GM12878 (cell line): ENCODE measurements at regions not wholly inside any gene's neighbourhood (a gene's known extent, or its start where the extent isn't known, plus 50 kb on each side); places are given as distances from the start of the nearest gene placed in this dataset.

Experiments
- ATAC-seq: fragments of 200-7000 bp; cut with Tn5 transposase; 3 replicates; pipeline ENCODE4 v1.9.1; 2020; ENCODE audit warnings: mild to moderate bottlenecking, moderate library complexity
- BruUV-seq: library from RNA; stranded (reverse); fragments of 400-500 nt; replicated peaks from 2 replicates; lab custom pipeline; 2021; lab: Mats Ljungman, UMichigan
- CTCF ChIA-PET: fragments of 300-600 bp; sonication (Branson Sonifier 250); formaldehyde crosslinking; extraction: SDS; loops from one replicate; lab custom pipeline; 2021; ENCODE audit warnings: inconsistent platforms; lab: Yijun Ruan, JAX
- POLR2A ChIA-PET: fragments of 350-600 bp; formaldehyde crosslinking; extraction: SDS; loops from one replicate; lab custom pipeline; 2021; ENCODE audit warnings: inconsistent platforms; lab: Charles Lee
- RAD21 ChIA-PET: fragments of 300-600 bp; sonication (Branson Sonifier 250); formaldehyde crosslinking; loops from one replicate; lab custom pipeline; 2023; ENCODE audit warnings: antibody characterized with exemption; ENCODE audit not compliant: unreplicated experiment; lab: Charles Lee
- SMC1A ChIA-PET: fragments of 300-600 bp; sonication (Branson Sonifier 250); formaldehyde crosslinking; loops from one replicate; lab custom pipeline; 2023; ENCODE audit not compliant: unreplicated experiment, uncharacterized antibody; lab: Charles Lee
- DNase-seq: peaks from one replicate; pipeline ENCODE4 v3.0.0-alpha.2; 2011; ENCODE audit warnings: low read depth, low spot score
- FAIRE-seq: peaks from 3 replicates; lab custom pipeline; 2011; peaks lifted over from hg19 to GRCh38; lab: Jason Lieb, UNC
- H2AFZ ChIP-seq: 2 replicates; pipeline ENCODE4 v1.6.0; 2011; ENCODE audit warnings: low read depth, low read length, control low read depth; ENCODE audit not compliant: control insufficient read depth
- H3K27ac ChIP-seq: 2 replicates; pipeline ENCODE4 v1.5.1; 2011; ENCODE audit warnings: control low read depth; ENCODE audit not compliant: control insufficient read depth, insufficient read depth
- H3K27me3 ChIP-seq, 2 experiments: replicated peaks in 1 of 2; 2 replicates each; pipeline versions ENCODE4 v1.6.0 to v1.6.1; 2011; ENCODE audit warnings: low read length in 1 of 2; ENCODE audit not compliant: control insufficient read depth in 2 of 2, insufficient read depth in 2 of 2
- H3K36me3 ChIP-seq, 2 experiments: 2 replicates each; pipeline ENCODE4 v1.5.1; 2011; ENCODE audit warnings: low read length in 1 of 2; ENCODE audit not compliant: control insufficient read depth in 2 of 2, insufficient read depth in 2 of 2
- H3K4me1 ChIP-seq: 2 replicates; pipeline ENCODE4 v1.6.1; 2011; ENCODE audit warnings: mild to moderate bottlenecking, low read length, moderate library complexity, mixed read lengths; ENCODE audit not compliant: control insufficient read depth, insufficient read depth
- H3K4me2 ChIP-seq: 2 replicates; pipeline ENCODE4 v1.6.0; 2011; ENCODE audit warnings: control low read depth; ENCODE audit not compliant: control insufficient read depth, insufficient read depth
- H3K4me3 ChIP-seq: fragments of 200-600 bp; sonication (generic); 2 replicates; pipeline ENCODE4 v1.5.1; 2016
- H3K79me2 ChIP-seq: 2 replicates; pipeline ENCODE4 v1.6.0; 2011; ENCODE audit warnings: low read length; ENCODE audit not compliant: control insufficient read depth, insufficient read depth
- H3K9ac ChIP-seq: 2 replicates; pipeline ENCODE4 v1.8.0; 2011; ENCODE audit warnings: low read length, control low read depth, mixed read lengths; ENCODE audit not compliant: control insufficient read depth, insufficient read depth
- H3K9me3 ChIP-seq: replicated peaks from 3 replicates; pipeline ENCODE4 v1.5.1; 2011; ENCODE audit warnings: mild to moderate bottlenecking, low read length; ENCODE audit not compliant: control insufficient read depth, insufficient read depth
- H4K20me1 ChIP-seq: 2 replicates; pipeline ENCODE4 v1.6.0; 2011; ENCODE audit not compliant: control insufficient read depth, insufficient read depth
- CBFB ChIP-seq: IDR thresholded peaks from 2 replicates; pipeline ENCODE4 v1.6.1; 2016; ENCODE audit warnings: antibody characterized with exemption, low read depth
- MTA2 ChIP-seq: fragments of 450-650 bp; IDR thresholded peaks from 2 replicates; pipeline ENCODE4 v1.6.1; 2016; ENCODE audit warnings: low read depth, mild to moderate bottlenecking, moderate library complexity
- MYC ChIP-seq: IDR thresholded peaks from 2 replicates; pipeline ENCODE4 v1.6.1; 2011; ENCODE audit warnings: mild to moderate bottlenecking, low read length, moderate library complexity, inconsistent platforms; ENCODE audit not compliant: insufficient read depth, insufficient replicate concordance, insufficient read length, severe bottlenecking
- RAD21 ChIP-seq: IDR thresholded peaks from 2 replicates; pipeline ENCODE4 v1.6.1; 2011; ENCODE audit warnings: mild to moderate bottlenecking, low read depth, low read length, moderate library complexity; ENCODE audit not compliant: insufficient read depth
- RUNX3 ChIP-seq: IDR thresholded peaks from 2 replicates; pipeline ENCODE4 v1.6.1; 2012; ENCODE audit warnings: low read length, inconsistent platforms
- SMAD5 ChIP-seq: IDR thresholded peaks from 2 replicates; pipeline ENCODE4 v1.6.1; 2016; ENCODE audit warnings: antibody characterized with exemption, low read depth
- WGBS: methylation state at CpG from one replicate; pipeline ENCODE4 v1.1.6; 2016; ENCODE audit warnings: low lambda C conversion rate; ENCODE audit not compliant: insufficient replicate concordance, insufficient coverage; ENCODE audit errors: missing lambda C conversion rate; 5-methylcytosine and 5-hydroxymethylcytosine counted together
- in situ Hi-C: fragments of 300-500 bp; cut with MboI; formaldehyde crosslinking; loops from 9 replicates; pipeline ENCODE4 v1.14.3; 2018; ENCODE audit warnings: mixed read lengths
- intact Hi-C: fragments of 100-400 bp; cut with micrococcal nuclease; formaldehyde crosslinking; loops from one replicate; pipeline ENCODE4 v1.14.2; 2022; ENCODE audit not compliant: unreplicated experiment
- TF ChIP-seq, protein P1 (sequence below): fragments of 150-350 bp; IDR thresholded peaks from 2 replicates; pipeline ENCODE4 v1.6.1; 2016; ENCODE audit warnings: low read depth, low read length
- TF ChIP-seq, protein P2 (sequence below): fragments of 450-650 bp; IDR thresholded peaks from 2 replicates; pipeline ENCODE4 v1.6.1; 2017; ENCODE audit warnings: low read depth, mild to moderate bottlenecking, moderate library complexity
- TF ChIP-seq, protein P3 (sequence below): IDR thresholded peaks from 2 replicates; pipeline ENCODE4 v1.6.1; 2011; ENCODE audit warnings: borderline replicate concordance, low read depth, mild to moderate bottlenecking, moderate library complexity, mixed read lengths, low read length; ENCODE audit not compliant: insufficient read depth; ENCODE audit errors: extremely low read length

DNA sequence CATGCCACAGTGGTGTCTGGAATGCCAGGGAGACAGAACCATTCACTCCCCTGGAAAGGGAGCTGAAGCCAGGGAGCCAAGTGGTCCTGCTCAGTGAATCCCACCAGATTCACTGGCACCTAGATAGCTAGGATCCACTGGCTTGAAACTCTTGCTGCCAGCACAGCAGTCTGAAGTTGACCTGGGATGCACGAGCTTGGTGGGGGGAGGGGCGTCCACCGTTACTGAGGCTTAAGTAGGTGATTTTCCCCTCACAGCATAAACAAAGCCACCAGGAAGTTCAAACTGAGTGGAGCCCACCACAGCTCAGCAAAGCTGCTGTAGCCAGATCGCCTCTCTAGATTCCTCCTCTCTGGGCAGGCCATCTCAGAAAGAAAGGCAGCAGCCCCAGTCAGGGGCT, 413.3 kb downstream of the PRDM5 start:
- Histone ChIP-seq H3K4me3 (no peak overlapping the region), H3K36me3 (no peaks in the 10 kb centered on the region), H3K27me3 (no peaks in the 10 kb centered on the region), H3K9ac (no peak overlapping the region), H3K4me1 (no peaks in the 10 kb centered on the region), H3K27ac (no peak overlapping the region), H4K20me1 (no peaks in the 10 kb centered on the region), H3K79me2 (no peaks in the 10 kb centered on the region), H3K4me2 (no peak overlapping the region), H2AFZ (no peak overlapping the region), H3K9me3 (no peaks in the 10 kb centered on the region)
- no TSS peak for BruUV-seq
- CTCF ChIA-PET, result no interaction called here
- FAIRE-seq, result no peak
- no peak for TF ChIP-seq MYC
- TF ChIP-seq, protein P1, sequence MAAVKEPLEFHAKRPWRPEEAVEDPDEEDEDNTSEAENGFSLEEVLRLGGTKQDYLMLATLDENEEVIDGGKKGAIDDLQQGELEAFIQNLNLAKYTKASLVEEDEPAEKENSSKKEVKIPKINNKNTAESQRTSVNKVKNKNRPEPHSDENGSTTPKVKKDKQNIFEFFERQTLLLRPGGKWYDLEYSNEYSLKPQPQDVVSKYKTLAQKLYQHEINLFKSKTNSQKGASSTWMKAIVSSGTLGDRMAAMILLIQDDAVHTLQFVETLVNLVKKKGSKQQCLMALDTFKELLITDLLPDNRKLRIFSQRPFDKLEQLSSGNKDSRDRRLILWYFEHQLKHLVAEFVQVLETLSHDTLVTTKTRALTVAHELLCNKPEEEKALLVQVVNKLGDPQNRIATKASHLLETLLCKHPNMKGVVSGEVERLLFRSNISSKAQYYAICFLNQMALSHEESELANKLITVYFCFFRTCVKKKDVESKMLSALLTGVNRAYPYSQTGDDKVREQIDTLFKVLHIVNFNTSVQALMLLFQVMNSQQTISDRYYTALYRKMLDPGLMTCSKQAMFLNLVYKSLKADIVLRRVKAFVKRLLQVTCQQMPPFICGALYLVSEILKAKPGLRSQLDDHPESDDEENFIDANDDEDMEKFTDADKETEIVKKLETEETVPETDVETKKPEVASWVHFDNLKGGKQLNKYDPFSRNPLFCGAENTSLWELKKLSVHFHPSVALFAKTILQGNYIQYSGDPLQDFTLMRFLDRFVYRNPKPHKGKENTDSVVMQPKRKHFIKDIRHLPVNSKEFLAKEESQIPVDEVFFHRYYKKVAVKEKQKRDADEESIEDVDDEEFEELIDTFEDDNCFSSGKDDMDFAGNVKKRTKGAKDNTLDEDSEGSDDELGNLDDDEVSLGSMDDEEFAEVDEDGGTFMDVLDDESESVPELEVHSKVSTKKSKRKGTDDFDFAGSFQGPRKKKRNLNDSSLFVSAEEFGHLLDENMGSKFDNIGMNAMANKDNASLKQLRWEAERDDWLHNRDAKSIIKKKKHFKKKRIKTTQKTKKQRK, result no peak
- TF ChIP-seq SMAD5, result no peak
- TF ChIP-seq, protein P2, sequence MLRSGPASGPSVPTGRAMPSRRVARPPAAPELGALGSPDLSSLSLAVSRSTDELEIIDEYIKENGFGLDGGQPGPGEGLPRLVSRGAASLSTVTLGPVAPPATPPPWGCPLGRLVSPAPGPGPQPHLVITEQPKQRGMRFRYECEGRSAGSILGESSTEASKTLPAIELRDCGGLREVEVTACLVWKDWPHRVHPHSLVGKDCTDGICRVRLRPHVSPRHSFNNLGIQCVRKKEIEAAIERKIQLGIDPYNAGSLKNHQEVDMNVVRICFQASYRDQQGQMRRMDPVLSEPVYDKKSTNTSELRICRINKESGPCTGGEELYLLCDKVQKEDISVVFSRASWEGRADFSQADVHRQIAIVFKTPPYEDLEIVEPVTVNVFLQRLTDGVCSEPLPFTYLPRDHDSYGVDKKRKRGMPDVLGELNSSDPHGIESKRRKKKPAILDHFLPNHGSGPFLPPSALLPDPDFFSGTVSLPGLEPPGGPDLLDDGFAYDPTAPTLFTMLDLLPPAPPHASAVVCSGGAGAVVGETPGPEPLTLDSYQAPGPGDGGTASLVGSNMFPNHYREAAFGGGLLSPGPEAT, result no peak
- TF ChIP-seq, protein P3, sequence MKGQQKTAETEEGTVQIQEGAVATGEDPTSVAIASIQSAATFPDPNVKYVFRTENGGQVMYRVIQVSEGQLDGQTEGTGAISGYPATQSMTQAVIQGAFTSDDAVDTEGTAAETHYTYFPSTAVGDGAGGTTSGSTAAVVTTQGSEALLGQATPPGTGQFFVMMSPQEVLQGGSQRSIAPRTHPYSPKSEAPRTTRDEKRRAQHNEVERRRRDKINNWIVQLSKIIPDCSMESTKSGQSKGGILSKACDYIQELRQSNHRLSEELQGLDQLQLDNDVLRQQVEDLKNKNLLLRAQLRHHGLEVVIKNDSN, result no peak
- TF ChIP-seq RUNX3, result no peak
- TF ChIP-seq MTA2, result no peak
- TF ChIP-seq CBFB, result no peak
- no peak for TF ChIP-seq RAD21
- no peak for ATAC-seq
- SMC1A ChIA-PET, result no interaction called here
- intact Hi-C loops (no loop called here), in situ Hi-C loops (no loop called here)
- RAD21 ChIA-PET, result no interaction called here
- POLR2A ChIA-PET, result no interaction called here
- no peak for DNase-seq
- 8% methylated on average over 4 of the region's 4 CpGs for WGBS
